Esophagus squamous epithelium (tissue), 5 donors: ENCODE measurements at regions not wholly inside any gene's neighbourhood (a gene's known extent, or its start where the extent isn't known, plus 50 kb on each side); places are given as distances from the start of the nearest gene placed in this dataset.

Experiments
- DNase-seq: peaks from one replicate; lab custom pipeline; 2025; lab: John Stamatoyannopoulos, UW
- H3K27ac ChIP-seq, 4 donors: fragments of 200-600 bp; sonication (generic); one replicate each; pipeline ENCODE4 v1.5.1; 2016 to 2019; ENCODE audit warnings: mild to moderate bottlenecking in 1 of 4
- H3K27me3 ChIP-seq, 4 donors: fragments of 200-600 bp; sonication (generic); 1 replicate in 3 of 4; 2 replicates in 1 of 4; pipeline versions ENCODE4 v1.5.1 to v1.6.0; 2017 to 2021; ENCODE audit warnings: antibody characterized with exemption in 1 of 4
- H3K36me3 ChIP-seq, 3 donors: fragments of 200-600 bp; sonication (generic); one replicate each; pipeline ENCODE4 v1.5.1; 2016 to 2019
- H3K4me1 ChIP-seq, 3 donors: fragments of 200-600 bp; sonication (generic); one replicate each; pipeline ENCODE4 v1.5.1; 2017 to 2019
- H3K4me3 ChIP-seq, 4 donors: fragments of 200-600 bp; sonication (generic); 1 replicate in 3 of 4; 2 replicates in 1 of 4; pipeline ENCODE4 v1.5.1; 2016 to 2019; ENCODE audit warnings: mild to moderate bottlenecking in 2 of 4, moderate library complexity in 1 of 4
- H3K9me3 ChIP-seq, 3 donors: fragments of 200-600 bp; sonication (generic); one replicate each; pipeline ENCODE4 v1.5.1; 2016 to 2019
- CTCF ChIP-seq, 6 experiments: fragments of 450-650 bp in 4 of 6; fragments of 200-600 bp in 2 of 6; sonication (generic) in 2 of 6; IDR thresholded peaks; one replicate each; pipeline ENCODE4 v1.5.1; 2016 to 2019; ENCODE audit warnings: antibody characterized with exemption in 6 of 6, mild to moderate bottlenecking in 4 of 6, moderate library complexity in 4 of 6
- POLR2A ChIP-seq, 4 donors: fragments of 450-650 bp; IDR thresholded peaks; one replicate each; pipeline ENCODE4 v1.6.1; 2017; ENCODE audit warnings: antibody characterized with exemption in 4 of 4, mild to moderate bottlenecking in 4 of 4, moderate library complexity in 3 of 4
- WGBS, 2 donors: methylation state at CpG; one replicate each; pipeline ENCODE4 v1.1.5; 2018; 5-methylcytosine and 5-hydroxymethylcytosine counted together
- intact Hi-C: fragments of 100-400 bp; cut with DNase I; formaldehyde crosslinking; loops from one replicate; pipeline ENCODE4 v1.15.0; 2022
- donor health status: DM: yes; HTN: yes; CAD: no.

GRCh38 chr6:87995461-87995860 lies 52.2 kb upstream of the SPACA1 start:
- 40 to 52% methylated on average over 6 of the region's 7 CpGs for WGBS, 2 donors
- intact Hi-C loops = no loop called here
- TF ChIP-seq POLR2A (IDR thresholded peaks at IDR 0.05) = no peak
- TF ChIP-seq CTCF (IDR thresholded peaks at IDR 0.05) = no peak
- DNase-seq = no peak
- Histone ChIP-seq H3K9me3 (no peaks in the 10 kb centered on the region), H3K36me3 (no peaks in the 10 kb centered on the region), H3K4me1 (no peaks in the 10 kb centered on the region), H3K27me3 (no peaks in the 10 kb centered on the region), H3K27ac (no peak overlapping the region), H3K4me3 (no peak overlapping the region)

- 79 to 84% methylated on average over 5 of the region's 5 CpGs for WGBS, 2 donors
- no peak overlapping the region for H3K4me3 ChIP-seq
- H3K27ac ChIP-seq = no peak overlapping the region
- TF ChIP-seq CTCF (IDR thresholded peaks at IDR 0.05) (no peak), POLR2A (IDR thresholded peaks at IDR 0.05) (no peak)
- no peaks in the 10 kb centered on the region for H3K9me3 ChIP-seq
- H3K4me1 ChIP-seq = no peaks in the 10 kb centered on the region
- H3K36me3 ChIP-seq = no peaks in the 10 kb centered on the region
- DNase-seq = no peak
- intact Hi-C loops = no loop called here
- H3K27me3 ChIP-seq = no peaks in the 10 kb centered on the region
Observed at GRCh38 chr6:87993356-87993755, 54.3 kb upstream of the SPACA1 start.

GRCh38 chr6:87990871-87991270 lies 56.8 kb upstream of the SPACA1 start:
- 82 to 84% methylated on average over 3 of the region's 3 CpGs for WGBS, 2 donors
- TF ChIP-seq CTCF (IDR thresholded peaks at IDR 0.05) = no peak
- TF ChIP-seq POLR2A (IDR thresholded peaks at IDR 0.05) = no peak
- intact Hi-C loops = no loop called here
- Histone ChIP-seq H3K27me3 (no peaks in the 10 kb centered on the region), H3K27ac (no peak overlapping the region), H3K36me3 (no peaks in the 10 kb centered on the region), H3K4me3 (no peak overlapping the region), H3K9me3 (no peaks in the 10 kb centered on the region), H3K4me1 (no peaks in the 10 kb centered on the region)
- no peak for DNase-seq

- H3K27me3 ChIP-seq = no peaks in the 10 kb centered on the region
- no peaks in the 10 kb centered on the region for H3K9me3 ChIP-seq
- no peak overlapping the region for H3K27ac ChIP-seq
- DNase-seq = no peak
- H3K4me1 ChIP-seq = no peaks in the 10 kb centered on the region
- H3K4me3 ChIP-seq = no peak overlapping the region
- intact Hi-C loops = no loop called here
- no peak for TF ChIP-seq CTCF (IDR thresholded peaks at IDR 0.05)
- no peak for TF ChIP-seq POLR2A (IDR thresholded peaks at IDR 0.05)
- no peaks in the 10 kb centered on the region for H3K36me3 ChIP-seq
Observed at GRCh38 chr6:87982134-87982533, 65.5 kb upstream of the SPACA1 start.

- WGBS, 2 donors = 63 to 75% methylated on average over 4 of the region's 4 CpGs
- no peak for TF ChIP-seq POLR2A (IDR thresholded peaks at IDR 0.05)
- TF ChIP-seq CTCF (IDR thresholded peaks at IDR 0.05) = no peak
- H3K27me3 ChIP-seq = no peaks in the 10 kb centered on the region
- H3K4me1 ChIP-seq = no peaks in the 10 kb centered on the region
- no peak overlapping the region for H3K4me3 ChIP-seq
- no peak for DNase-seq
- no peak overlapping the region for H3K27ac ChIP-seq
- intact Hi-C loops = no loop called here
- H3K9me3 ChIP-seq = no peaks in the 10 kb centered on the region
- H3K36me3 ChIP-seq = no peaks in the 10 kb centered on the region
Observed at GRCh38 chr6:87979737-87980136, 67.9 kb upstream of the SPACA1 start.
